ENCODE measurements at regions not wholly inside any gene's neighbourhood (a gene's known extent, or its start where the extent isn't known, plus 50 kb on each side); places are given as distances from the start of the nearest gene placed in this dataset.

GRCh38 chrX:114252186-114252585, 331.7 kb upstream of the HTR2C start:
- no peak for ATAC-seq
- Histone ChIP-seq H3K4me1 (ENCODE audit: control insufficient read depth, insufficient read depth, low read length) (no peaks in the 10 kb centered on the region), H3K27me3 (ENCODE audit: control insufficient read depth, insufficient read depth, low read length) (no peaks in the 10 kb centered on the region), H3K27ac (ENCODE audit: low read length) (no peak overlapping the region), H3K36me3 (ENCODE audit: control insufficient read depth, insufficient read depth, low read length) (no peaks in the 10 kb centered on the region), H3K4me3 (ENCODE audit: low read length) (no peak overlapping the region), H3K9me3 (ENCODE audit: control insufficient read depth, insufficient read depth, low read length) (no peaks in the 10 kb centered on the region)
- Mint-ChIP-seq H3K27me3 (ENCODE audit: low read depth in 2 of 2) (no peaks in the 10 kb centered on the region), H3K4me1 (no peaks in the 10 kb centered on the region), H3K9me3 (peaks cover 5 to 12% of the 10 kb centered on the region in 2 donors), H3K27ac (no peak overlapping the region), H3K36me3 (no peaks in the 10 kb centered on the region), H3K4me3 (no peak overlapping the region)
- 32% methylated on average over 3 of the region's 3 CpGs for WGBS (ENCODE audit: insufficient coverage)
- intact Hi-C loops (cut with micrococcal nuclease): no loop called here
- DNase-seq: no peak
- TF ChIP-seq, protein P1, sequence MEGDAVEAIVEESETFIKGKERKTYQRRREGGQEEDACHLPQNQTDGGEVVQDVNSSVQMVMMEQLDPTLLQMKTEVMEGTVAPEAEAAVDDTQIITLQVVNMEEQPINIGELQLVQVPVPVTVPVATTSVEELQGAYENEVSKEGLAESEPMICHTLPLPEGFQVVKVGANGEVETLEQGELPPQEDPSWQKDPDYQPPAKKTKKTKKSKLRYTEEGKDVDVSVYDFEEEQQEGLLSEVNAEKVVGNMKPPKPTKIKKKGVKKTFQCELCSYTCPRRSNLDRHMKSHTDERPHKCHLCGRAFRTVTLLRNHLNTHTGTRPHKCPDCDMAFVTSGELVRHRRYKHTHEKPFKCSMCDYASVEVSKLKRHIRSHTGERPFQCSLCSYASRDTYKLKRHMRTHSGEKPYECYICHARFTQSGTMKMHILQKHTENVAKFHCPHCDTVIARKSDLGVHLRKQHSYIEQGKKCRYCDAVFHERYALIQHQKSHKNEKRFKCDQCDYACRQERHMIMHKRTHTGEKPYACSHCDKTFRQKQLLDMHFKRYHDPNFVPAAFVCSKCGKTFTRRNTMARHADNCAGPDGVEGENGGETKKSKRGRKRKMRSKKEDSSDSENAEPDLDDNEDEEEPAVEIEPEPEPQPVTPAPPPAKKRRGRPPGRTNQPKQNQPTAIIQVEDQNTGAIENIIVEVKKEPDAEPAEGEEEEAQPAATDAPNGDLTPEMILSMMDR (IDR thresholded peaks at IDR 0.05): no peak

DNA sequence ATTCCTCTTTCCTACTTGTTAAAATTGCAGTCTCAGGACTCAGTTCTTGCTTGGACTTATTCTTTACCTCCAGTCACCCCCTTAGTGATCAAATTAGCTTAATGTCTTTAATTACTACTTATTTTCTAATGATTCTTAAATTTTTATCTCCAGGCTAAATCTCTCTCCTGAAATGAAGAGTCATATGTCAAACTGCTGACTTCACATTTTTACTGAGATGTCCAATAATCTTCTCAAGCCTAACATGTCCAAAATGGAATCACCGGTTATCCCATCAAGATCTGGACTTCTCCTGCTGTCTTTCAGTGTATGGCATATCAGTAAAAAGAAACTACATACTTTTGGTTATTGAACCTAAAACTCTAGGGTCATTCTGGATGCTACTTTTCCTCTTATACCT, 332.3 kb upstream of the HTR2C start:
- Histone ChIP-seq H3K27ac (ENCODE audit: low read length) (no peak overlapping the region), H3K9me3 (ENCODE audit: control insufficient read depth, insufficient read depth, low read length) (no peaks in the 10 kb centered on the region), H3K4me3 (ENCODE audit: low read length) (no peak overlapping the region), H3K27me3 (ENCODE audit: control insufficient read depth, insufficient read depth, low read length) (no peaks in the 10 kb centered on the region), H3K4me1 (ENCODE audit: control insufficient read depth, insufficient read depth, low read length) (no peaks in the 10 kb centered on the region), H3K36me3 (ENCODE audit: control insufficient read depth, insufficient read depth, low read length) (no peaks in the 10 kb centered on the region)
- Mint-ChIP-seq H3K4me3 (no peak overlapping the region), H3K9me3 (peaks cover 5 to 12% of the 10 kb centered on the region in 2 donors), H3K36me3 (no peaks in the 10 kb centered on the region), H3K4me1 (no peaks in the 10 kb centered on the region), H3K27me3 (ENCODE audit: low read depth in 2 of 2) (no peaks in the 10 kb centered on the region), H3K27ac (no peak overlapping the region)
- WGBS (ENCODE audit: insufficient coverage): 100% methylated on average over 1 of the region's 1 CpG
- no peak for ATAC-seq
- TF ChIP-seq, protein P1 (IDR thresholded peaks at IDR 0.05): no peak
- intact Hi-C loops (cut with micrococcal nuclease): no loop called here
- no peak for DNase-seq

DNA sequence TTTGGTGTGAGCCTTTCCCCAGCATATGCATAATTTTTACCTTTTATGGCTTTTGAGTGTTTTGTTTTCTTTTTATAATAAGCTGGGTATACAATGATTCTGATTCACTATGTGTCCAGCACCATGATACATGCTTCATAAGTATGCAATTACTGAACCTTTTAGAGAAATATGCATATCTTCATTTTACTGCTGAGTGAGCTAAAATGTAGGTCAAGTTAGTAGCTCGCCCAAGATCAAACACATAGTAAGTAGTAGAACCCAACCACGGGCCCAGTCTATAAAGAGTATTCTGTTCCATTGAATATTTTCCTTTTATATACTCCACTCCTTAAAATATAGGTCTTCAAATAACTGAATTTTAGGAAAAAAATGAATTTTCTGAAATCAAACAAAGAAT, 362.4 kb upstream of the HTR2C start:
- DNase-seq (no peak), ATAC-seq (no peak)
- Mint-ChIP-seq H3K27ac (no peak overlapping the region), H3K4me1 (no peaks in the 10 kb centered on the region), H3K4me3 (no peak overlapping the region), H3K36me3 (no peaks in the 10 kb centered on the region), H3K9me3 (peaks cover 4 to 14% of the 10 kb centered on the region in 2 donors), H3K27me3 (ENCODE audit: low read depth in 2 of 2) (no peaks in the 10 kb centered on the region)
- WGBS (ENCODE audit: insufficient coverage): no CpG with 5 or more reads among the region's 2 CpGs
- Histone ChIP-seq H3K36me3 (ENCODE audit: control insufficient read depth, insufficient read depth, low read length) (no peaks in the 10 kb centered on the region), H3K4me1 (ENCODE audit: control insufficient read depth, insufficient read depth, low read length) (no peaks in the 10 kb centered on the region), H3K27me3 (ENCODE audit: control insufficient read depth, insufficient read depth, low read length) (no peaks in the 10 kb centered on the region), H3K27ac (ENCODE audit: low read length) (no peak overlapping the region), H3K9me3 (ENCODE audit: control insufficient read depth, insufficient read depth, low read length) (no peaks in the 10 kb centered on the region), H3K4me3 (ENCODE audit: low read length) (no peak overlapping the region)
- intact Hi-C loops (cut with micrococcal nuclease): no loop called here
- TF ChIP-seq, protein P1 (IDR thresholded peaks at IDR 0.05): no peak

DNA sequence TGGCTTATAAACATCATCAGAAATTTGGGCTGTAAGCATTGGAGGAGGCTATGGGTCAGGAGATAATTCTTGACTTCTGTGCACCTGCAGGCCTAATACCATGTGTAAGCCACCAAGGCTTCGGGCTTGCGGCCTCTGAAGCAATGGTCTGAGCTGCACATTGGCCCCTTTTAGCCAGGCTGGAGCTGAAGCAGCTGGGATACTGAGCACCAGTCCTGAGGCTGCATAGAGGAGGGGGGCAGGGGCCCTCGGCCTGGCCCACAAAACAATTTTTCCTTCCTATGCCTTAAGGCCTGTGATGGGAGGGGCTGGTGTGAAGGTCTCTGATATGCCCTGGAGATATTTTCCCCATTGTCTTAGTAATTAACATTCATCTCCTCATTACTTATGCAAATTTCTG, 373.0 kb upstream of the HTR2C start:
- ATAC-seq (no peak), DNase-seq (no peak)
- no peak overlapping the region for H3K4me3 Mint-ChIP-seq
- H3K4me3 ChIP-seq (ENCODE audit: low read length): no peak overlapping the region
- no peaks in the 10 kb centered on the region for H3K4me1 ChIP-seq (ENCODE audit: control insufficient read depth, insufficient read depth, low read length)
- peaks cover 3 to 11% of the 10 kb centered on the region in 2 donors for H3K9me3 Mint-ChIP-seq
- no peak overlapping the region for H3K27ac ChIP-seq (ENCODE audit: low read length)
- H3K36me3 Mint-ChIP-seq: no peaks in the 10 kb centered on the region
- intact Hi-C loops (cut with micrococcal nuclease): no loop called here
- no peaks in the 10 kb centered on the region for H3K27me3 ChIP-seq (ENCODE audit: control insufficient read depth, insufficient read depth, low read length)
- WGBS (ENCODE audit: insufficient coverage): 91% methylated on average over 2 of the region's 3 CpGs
- no peak overlapping the region for H3K27ac Mint-ChIP-seq
- TF ChIP-seq, protein P1 (IDR thresholded peaks at IDR 0.05): no peak
- no peaks in the 10 kb centered on the region for H3K36me3 ChIP-seq (ENCODE audit: control insufficient read depth, insufficient read depth, low read length)
- H3K9me3 ChIP-seq (ENCODE audit: control insufficient read depth, insufficient read depth, low read length): no peaks in the 10 kb centered on the region
- H3K4me1 Mint-ChIP-seq: no peaks in the 10 kb centered on the region
- no peaks in the 10 kb centered on the region for H3K27me3 Mint-ChIP-seq (ENCODE audit: low read depth in 2 of 2)

Measured in natural killer cell (primary cell).